ENCODE measurements at regions not wholly inside any gene's neighbourhood (a gene's known extent, or its start where the extent isn't known, plus 50 kb on each side); places are given as distances from the start of the nearest gene placed in this dataset.

DNA sequence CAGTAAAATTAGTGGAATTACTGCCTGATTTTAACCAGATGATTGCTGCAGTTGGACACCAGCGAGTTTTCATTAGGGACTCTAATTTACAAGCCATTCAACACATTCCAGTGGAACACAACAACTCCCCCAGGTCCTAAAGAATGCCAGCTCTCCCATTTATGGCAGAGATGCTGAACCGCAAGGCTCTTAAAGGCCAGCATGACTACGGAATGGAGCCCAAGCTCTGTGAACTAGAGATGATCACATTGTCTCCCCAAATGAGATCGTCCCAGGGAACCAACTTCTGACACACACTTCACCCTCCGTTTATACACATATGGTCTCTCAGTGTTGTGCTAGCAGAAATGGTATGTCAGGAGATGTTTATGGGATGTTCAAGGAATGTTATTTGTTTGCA lies 446.2 kb upstream of the NR2F2 start:
- TF ChIP-seq CTCF (conservative IDR thresholded peaks at IDR 0.05 in 1 of 2, IDR thresholded peaks at IDR 0.05 in 1 of 2; ENCODE audit: low read depth in 1 of 2, low read length in 2 of 2) (no peak), EZH2 (IDR thresholded peaks at IDR 0.05; ENCODE audit: low read length, missing control alignments) (no peak)

Measured in fibroblast of lung (primary cell).